ENCODE measurements at regions not wholly inside any gene's neighbourhood (a gene's known extent, or its start where the extent isn't known, plus 50 kb on each side); places are given as distances from the start of the nearest gene placed in this dataset.

DNA sequence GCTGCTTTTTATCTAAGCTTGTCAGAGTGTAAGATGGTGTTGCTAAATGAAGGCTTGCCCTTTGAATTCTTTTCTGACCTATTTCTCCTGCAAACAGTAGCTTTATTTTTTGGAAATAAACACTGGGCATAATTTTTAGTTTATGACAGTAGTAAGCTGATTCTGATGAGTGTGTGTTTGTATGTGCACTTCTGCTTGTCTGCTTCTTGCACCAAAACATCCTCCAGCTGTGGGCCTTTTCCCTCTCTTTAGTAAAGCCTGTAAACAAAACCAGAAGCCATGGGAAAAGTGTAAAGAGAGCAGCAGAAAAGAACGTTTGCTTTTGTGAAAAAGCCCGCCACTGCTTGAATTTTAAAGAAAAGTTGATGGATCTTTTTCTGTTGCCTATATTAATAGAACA is 136.4 kb upstream of the IL12A start:
- Mint-ChIP-seq H3K27ac (peak overlapping the region; percentile 99), H3K27me3 (ENCODE audit: insufficient read depth, low read depth) (no peaks in the 10 kb centered on the region), H3K9me3 (peaks cover 10% of the 10 kb centered on the region), H3K4me1 (peaks cover 60% of the 10 kb centered on the region), H3K36me3 (peaks cover 13% of the 10 kb centered on the region), H3K4me3 (peak overlapping the region; percentile 74)
- peak overlapping the region; percentile 61 for H3K4me2 ChIP-seq
- no peak overlapping the region for H3K9ac ChIP-seq
- no peak overlapping the region for H2AFZ ChIP-seq (replicated peaks)
- no peaks in the 10 kb centered on the region for H3K9me3 ChIP-seq (ENCODE audit: low read depth)
- H3F3A ChIP-seq (ENCODE audit: low read depth), result peaks cover 19% of the 10 kb centered on the region
- H3K27me3 ChIP-seq, result no peaks in the 10 kb centered on the region
- TF ChIP-seq, protein P1, sequence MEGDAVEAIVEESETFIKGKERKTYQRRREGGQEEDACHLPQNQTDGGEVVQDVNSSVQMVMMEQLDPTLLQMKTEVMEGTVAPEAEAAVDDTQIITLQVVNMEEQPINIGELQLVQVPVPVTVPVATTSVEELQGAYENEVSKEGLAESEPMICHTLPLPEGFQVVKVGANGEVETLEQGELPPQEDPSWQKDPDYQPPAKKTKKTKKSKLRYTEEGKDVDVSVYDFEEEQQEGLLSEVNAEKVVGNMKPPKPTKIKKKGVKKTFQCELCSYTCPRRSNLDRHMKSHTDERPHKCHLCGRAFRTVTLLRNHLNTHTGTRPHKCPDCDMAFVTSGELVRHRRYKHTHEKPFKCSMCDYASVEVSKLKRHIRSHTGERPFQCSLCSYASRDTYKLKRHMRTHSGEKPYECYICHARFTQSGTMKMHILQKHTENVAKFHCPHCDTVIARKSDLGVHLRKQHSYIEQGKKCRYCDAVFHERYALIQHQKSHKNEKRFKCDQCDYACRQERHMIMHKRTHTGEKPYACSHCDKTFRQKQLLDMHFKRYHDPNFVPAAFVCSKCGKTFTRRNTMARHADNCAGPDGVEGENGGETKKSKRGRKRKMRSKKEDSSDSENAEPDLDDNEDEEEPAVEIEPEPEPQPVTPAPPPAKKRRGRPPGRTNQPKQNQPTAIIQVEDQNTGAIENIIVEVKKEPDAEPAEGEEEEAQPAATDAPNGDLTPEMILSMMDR (IDR thresholded peaks at IDR 0.05), result no peak
- TF ChIP-seq EZH2phosphoT487 (IDR thresholded peaks at IDR 0.05) (no peak), EZH2 (IDR thresholded peaks at IDR 0.05) (no peak)
- H3K27ac ChIP-seq, result peak overlapping the region; percentile 72
- H3K36me3 ChIP-seq, result no peaks in the 10 kb centered on the region
- H4K20me1 ChIP-seq (ENCODE audit: low read depth), result peaks cover 7% of the 10 kb centered on the region
- H3K79me2 ChIP-seq (ENCODE audit: low read depth), result peaks cover 73% of the 10 kb centered on the region
- H3K4me1 ChIP-seq, result peaks cover 50% of the 10 kb centered on the region
- H3K4me3 ChIP-seq, result peak overlapping the region; percentile 7
- no peak for DNase-seq (ENCODE audit: low spot score)

DNA sequence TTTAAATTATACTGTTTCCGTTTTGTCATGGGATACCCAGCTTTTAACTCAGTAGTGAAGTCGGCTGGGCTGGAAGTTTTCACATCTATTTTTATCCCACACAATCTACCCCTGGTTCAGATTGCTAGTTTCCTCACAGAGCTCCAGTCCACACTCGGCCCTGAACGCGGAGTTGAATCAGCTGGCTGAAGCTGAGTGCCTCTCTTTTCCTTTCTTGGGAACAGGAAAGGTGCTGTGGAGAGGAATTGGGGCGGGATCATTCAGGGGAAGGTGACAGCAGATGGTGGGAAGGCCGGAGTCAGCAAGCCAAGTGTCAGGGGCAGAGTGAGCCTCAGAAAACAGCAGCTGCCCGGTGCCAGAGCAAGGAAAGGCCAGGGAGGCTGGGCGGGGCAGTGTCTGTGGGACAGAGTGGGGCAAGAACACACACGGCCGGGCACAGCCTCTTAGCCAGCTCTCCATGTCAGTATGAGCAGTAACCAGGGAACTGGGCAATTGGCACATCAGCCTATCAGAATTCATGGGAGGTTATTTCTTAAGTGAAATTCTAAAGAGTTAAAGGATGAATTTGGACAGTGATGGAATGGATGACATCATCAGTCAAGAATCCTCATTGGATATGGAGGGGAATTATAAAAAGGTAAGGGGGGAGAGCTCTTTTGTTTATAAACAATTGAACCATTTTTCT is 135.7 kb upstream of the IL12A start:
- Histone ChIP-seq H3K27me3 (no peaks in the 10 kb centered on the region), H3K9me3 (ENCODE audit: low read depth) (no peaks in the 10 kb centered on the region), H3K27ac (peak overlapping the region; percentile 72), H3K36me3 (no peaks in the 10 kb centered on the region), H3K4me2 (peak overlapping the region; percentile 61), H3K9ac (no peak overlapping the region), H3K4me3 (no peak overlapping the region), H3F3A (ENCODE audit: low read depth) (peaks cover 19% of the 10 kb centered on the region), H3K4me1 (peaks cover 54% of the 10 kb centered on the region), H4K20me1 (ENCODE audit: low read depth) (peaks cover 7% of the 10 kb centered on the region), H2AFZ (replicated peaks) (no peak overlapping the region), H3K79me2 (ENCODE audit: low read depth) (peaks cover 77% of the 10 kb centered on the region)
- peak; percentile 38 for DNase-seq (ENCODE audit: low spot score)
- no peaks in the 10 kb centered on the region for H3K27me3 Mint-ChIP-seq (ENCODE audit: insufficient read depth, low read depth)
- H3K27ac Mint-ChIP-seq, result peak overlapping the region; percentile 99
- peaks cover 8% of the 10 kb centered on the region for H3K36me3 Mint-ChIP-seq
- peaks cover 63% of the 10 kb centered on the region for H3K4me1 Mint-ChIP-seq
- peak overlapping the region; percentile 74 for H3K4me3 Mint-ChIP-seq
- TF ChIP-seq EZH2phosphoT487 (IDR thresholded peaks at IDR 0.05) (no peak), EZH2 (IDR thresholded peaks at IDR 0.05) (no peak)
- TF ChIP-seq, protein P1 (IDR thresholded peaks at IDR 0.05), result no peak
- H3K9me3 Mint-ChIP-seq, result peaks cover 7% of the 10 kb centered on the region

DNA sequence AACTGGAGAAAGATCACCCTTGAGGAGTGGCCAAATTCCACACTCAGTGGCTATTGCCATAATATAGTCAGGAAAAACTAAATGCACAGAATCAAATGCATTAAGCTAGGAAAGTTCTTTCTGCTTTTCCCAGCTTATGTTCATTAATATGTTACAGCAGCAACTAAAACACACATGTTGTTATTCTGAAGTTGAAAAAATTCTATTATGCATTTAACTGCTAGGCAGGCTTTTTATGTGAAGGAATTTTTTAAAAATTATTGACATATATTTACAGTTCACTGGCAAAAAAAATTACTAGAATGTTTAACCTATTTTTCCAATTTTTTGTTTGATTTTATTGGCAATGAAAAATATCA is 135.2 kb upstream of the IL12A start:
- TF ChIP-seq EZH2 (IDR thresholded peaks at IDR 0.05) (no peak), EZH2phosphoT487 (IDR thresholded peaks at IDR 0.05) (no peak)
- TF ChIP-seq, protein P1 (IDR thresholded peaks at IDR 0.05), result no peak
- Histone ChIP-seq H3K36me3 (no peaks in the 10 kb centered on the region), H3K9me3 (ENCODE audit: low read depth) (no peaks in the 10 kb centered on the region), H3K9ac (no peak overlapping the region), H3K79me2 (ENCODE audit: low read depth) (peaks cover 75% of the 10 kb centered on the region), H4K20me1 (ENCODE audit: low read depth) (peaks cover 7% of the 10 kb centered on the region), H3K4me2 (peak overlapping the region; percentile 61), H3K27ac (no peak overlapping the region), H2AFZ (replicated peaks) (no peak overlapping the region), H3F3A (ENCODE audit: low read depth) (peaks cover 19% of the 10 kb centered on the region), H3K27me3 (no peaks in the 10 kb centered on the region), H3K4me3 (no peak overlapping the region), H3K4me1 (peaks cover 54% of the 10 kb centered on the region)
- no peaks in the 10 kb centered on the region for H3K27me3 Mint-ChIP-seq (ENCODE audit: insufficient read depth, low read depth)
- peaks cover 4% of the 10 kb centered on the region for H3K36me3 Mint-ChIP-seq
- H3K4me3 Mint-ChIP-seq, result no peak overlapping the region
- DNase-seq (ENCODE audit: low spot score), result no peak
- peaks cover 66% of the 10 kb centered on the region for H3K4me1 Mint-ChIP-seq
- H3K9me3 Mint-ChIP-seq, result peaks cover 3% of the 10 kb centered on the region
- no peak overlapping the region for H3K27ac Mint-ChIP-seq
